ENCODE measurements at regions not wholly inside any gene's neighbourhood (a gene's known extent, or its start where the extent isn't known, plus 50 kb on each side); places are given as distances from the start of the nearest gene placed in this dataset.

DNA sequence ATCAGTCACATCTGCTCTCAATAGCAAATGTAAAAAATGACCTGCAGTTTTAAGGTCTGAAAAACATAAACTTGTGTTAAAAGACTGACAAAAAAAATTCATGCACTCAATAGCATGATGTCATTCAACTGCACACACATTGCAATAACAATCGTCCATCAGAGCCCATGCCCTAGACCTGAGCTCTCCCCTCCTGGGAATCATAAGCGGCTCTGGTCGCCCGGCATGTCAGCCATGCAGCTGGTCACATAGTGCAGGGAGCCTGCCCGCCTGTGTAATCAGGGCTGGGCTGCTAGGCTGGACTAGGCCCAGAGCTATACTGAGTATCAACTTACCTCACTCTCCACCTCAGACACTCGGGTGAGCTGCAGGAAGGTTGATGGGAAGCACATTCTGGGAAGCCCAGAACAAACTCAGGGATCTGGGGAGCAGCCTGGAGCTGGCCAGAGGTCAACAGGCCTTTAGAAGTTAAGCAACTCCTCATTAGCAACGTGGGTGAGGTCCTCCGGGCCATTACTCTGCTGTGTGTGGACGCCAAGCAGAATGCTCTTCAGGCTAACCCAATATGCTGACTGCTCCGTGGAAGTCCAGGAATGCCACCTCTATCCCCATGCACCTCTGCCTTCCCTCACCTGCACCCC, 165.5 kb downstream of the TTC32 start (continued):
- no peak for TF ChIP-seq SIN3A (IDR thresholded peaks at IDR 0.05; ENCODE audit: low read depth, low read length)
- TF ChIP-seq MEF2A (IDR thresholded peaks at IDR 0.05; ENCODE audit: insufficient read depth, low read depth, low read length), result no peak

DNA sequence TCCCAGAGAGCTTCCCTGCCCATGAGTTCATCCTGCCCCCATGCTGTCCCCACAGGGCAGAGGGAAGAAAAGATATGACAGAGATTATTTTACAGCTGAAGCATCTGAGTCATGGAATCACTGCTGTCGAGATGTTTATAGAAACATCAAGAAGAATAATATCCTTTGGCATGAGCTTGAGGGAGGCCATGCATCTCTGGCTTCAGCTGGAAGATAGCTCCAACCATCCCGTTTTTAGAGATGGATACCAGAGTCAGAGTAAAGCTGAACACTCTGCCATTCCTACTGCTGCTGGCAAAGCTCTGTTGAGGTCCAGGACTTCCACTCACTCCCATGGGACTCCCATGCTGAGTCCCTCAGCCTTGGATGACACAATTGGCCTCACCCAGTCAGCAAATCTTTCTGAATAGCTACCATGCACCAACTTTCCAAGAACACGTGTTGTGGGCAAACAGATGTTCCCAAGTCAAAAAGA, 167.8 kb downstream of the TTC32 start:
- Histone ChIP-seq H2AFZ (ENCODE audit: control insufficient read depth, low read depth, low read length) (no peak overlapping the region), H3K36me3 (ENCODE audit: control insufficient read depth in 2 of 2, insufficient read depth in 2 of 2, low read length in 1 of 2) (no peaks in the 10 kb centered on the region), H3K9ac (ENCODE audit: control insufficient read depth, insufficient read depth, low read length) (no peak overlapping the region), H3K27me3 (replicated peaks in 1 of 2; ENCODE audit: control insufficient read depth in 2 of 2, insufficient read depth in 2 of 2, low read length in 1 of 2) (peaks cover 0 to 4% of the 10 kb centered on the region in 2 experiments; a peak in 3 of 4 replicates), H4K20me1 (ENCODE audit: control insufficient read depth, insufficient read depth) (no peaks in the 10 kb centered on the region), H3K4me1 (ENCODE audit: control insufficient read depth, insufficient read depth, low read length) (no peaks in the 10 kb centered on the region), H3K9me3 (replicated peaks; ENCODE audit: control insufficient read depth, insufficient read depth, low read length) (no peaks in the 10 kb centered on the region), H3K4me2 (ENCODE audit: control insufficient read depth, insufficient read depth) (no peak overlapping the region), H3K27ac (ENCODE audit: control insufficient read depth, insufficient read depth) (no peak overlapping the region), H3K4me3 (no peak overlapping the region), H3K79me2 (ENCODE audit: control insufficient read depth, insufficient read depth, low read length) (no peaks in the 10 kb centered on the region)
- intact Hi-C loops (cut with micrococcal nuclease; ENCODE audit: unreplicated experiment), result no loop called here
- in situ Hi-C loops (cut with MboI), result no loop called here
- ChIA-PET CTCF (no interaction called here), POLR2A (no interaction called here), SMC1A (ENCODE audit: uncharacterized antibody, unreplicated experiment) (interaction anchor here (1.1 kb wide), 1 partner anchor 9 kb away, joined by 3 read pairs; no protein-coding TSS in a partner anchor), RAD21 (ENCODE audit: unreplicated experiment) (no interaction called here)
- FAIRE-seq (no peak), DNase-seq (ENCODE audit: low read depth, low spot score) (no peak), ATAC-seq (no peak)
- TF ChIP-seq EGR1 (IDR thresholded peaks at IDR 0.05; ENCODE audit: borderline replicate concordance in 1 of 2, low read depth in 2 of 2, low read length in 2 of 2) (no peak), NFIC (IDR thresholded peaks at IDR 0.05; ENCODE audit: low read depth, low read length) (no peak)
- WGBS (ENCODE audit: insufficient coverage, insufficient replicate concordance, low lambda C conversion rate, missing lambda C conversion rate), result 0% methylated on average over 3 of the region's 3 CpGs
- no TSS peak for BruUV-seq (replicated peaks)

DNA sequence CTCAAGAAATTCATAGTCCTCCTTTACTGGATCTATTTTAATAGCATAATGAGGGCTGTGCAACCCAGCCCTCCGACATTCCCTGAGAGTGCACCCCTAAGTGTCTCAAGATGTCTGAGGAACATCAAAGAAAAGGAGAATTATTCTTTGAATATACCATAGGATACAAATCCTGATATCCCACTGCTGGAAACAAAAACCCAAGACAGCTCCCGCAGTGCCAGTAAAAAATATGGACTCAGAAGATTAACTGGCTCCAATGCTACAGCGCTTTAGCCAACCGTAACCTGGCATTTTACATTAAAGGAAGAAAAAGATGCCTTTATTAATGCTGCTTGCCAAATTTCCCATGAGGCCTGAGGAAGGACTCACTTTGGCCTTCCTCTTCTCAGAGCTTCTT, 168.4 kb downstream of the TTC32 start:
- intact Hi-C loops (cut with micrococcal nuclease; ENCODE audit: unreplicated experiment) (no loop called here), in situ Hi-C loops (cut with MboI) (no loop called here)
- ChIA-PET POLR2A (no interaction called here), RAD21 (ENCODE audit: unreplicated experiment) (no interaction called here), CTCF (no interaction called here), SMC1A (ENCODE audit: uncharacterized antibody, unreplicated experiment) (interaction anchor here (1.1 kb wide), 1 partner anchor 10 kb away, joined by 3 read pairs; no protein-coding TSS in a partner anchor)
- Histone ChIP-seq H3K27me3 (replicated peaks in 1 of 2; ENCODE audit: control insufficient read depth in 2 of 2, insufficient read depth in 2 of 2, low read length in 1 of 2) (peaks cover 0 to 4% of the 10 kb centered on the region in 2 experiments; a peak in 3 of 4 replicates), H3K36me3 (ENCODE audit: control insufficient read depth in 2 of 2, insufficient read depth in 2 of 2, low read length in 1 of 2) (no peaks in the 10 kb centered on the region), H3K4me1 (ENCODE audit: control insufficient read depth, insufficient read depth, low read length) (no peaks in the 10 kb centered on the region), H3K4me2 (ENCODE audit: control insufficient read depth, insufficient read depth) (no peak overlapping the region), H4K20me1 (ENCODE audit: control insufficient read depth, insufficient read depth) (no peaks in the 10 kb centered on the region), H3K9ac (ENCODE audit: control insufficient read depth, insufficient read depth, low read length) (no peak overlapping the region), H3K9me3 (replicated peaks; ENCODE audit: control insufficient read depth, insufficient read depth, low read length) (no peaks in the 10 kb centered on the region), H3K27ac (ENCODE audit: control insufficient read depth, insufficient read depth) (no peak overlapping the region), H2AFZ (ENCODE audit: control insufficient read depth, low read depth, low read length) (no peak overlapping the region), H3K4me3 (no peak overlapping the region), H3K79me2 (ENCODE audit: control insufficient read depth, insufficient read depth, low read length) (no peaks in the 10 kb centered on the region)
- WGBS (ENCODE audit: insufficient coverage, insufficient replicate concordance, low lambda C conversion rate, missing lambda C conversion rate), result 48% methylated on average over 4 of the region's 4 CpGs
- FAIRE-seq (no peak), ATAC-seq (no peak), DNase-seq (ENCODE audit: low read depth, low spot score) (no peak)
- no TSS peak for BruUV-seq (replicated peaks)
- TF ChIP-seq KAT2A (conservative IDR thresholded peaks at IDR 0.05; ENCODE audit: control insufficient read depth, low read depth, low read length) (no peak), EGR1 (IDR thresholded peaks at IDR 0.05; ENCODE audit: borderline replicate concordance in 1 of 2, low read depth in 2 of 2, low read length in 2 of 2) (no peak), FOXM1 (IDR thresholded peaks at IDR 0.05; ENCODE audit: low read depth, low read length) (no peak), YY1 (IDR thresholded peaks at IDR 0.05; ENCODE audit: low read depth, low read length) (no peak), SMC3 (IDR thresholded peaks at IDR 0.05; ENCODE audit: borderline replicate concordance, low read length) (no peak)

Data from GM12878 (cell line).